Mucosa of descending colon (tissue), 3 donors: ENCODE measurements at regions not wholly inside any gene's neighbourhood (a gene's known extent, or its start where the extent isn't known, plus 50 kb on each side); places are given as distances from the start of the nearest gene placed in this dataset.

Experiments
- ATAC-seq: fragments of 200-7000 bp; cut with Tn5 transposase; one replicate; pipeline ENCODE4 v1.9.1; 2020; ENCODE audit warnings: mild to moderate bottlenecking, moderate library complexity
- DNase-seq, 3 donors: peaks; one replicate each; pipeline ENCODE4 v3.0.0-alpha.2; 2020
- H3K36me3 ChIP-seq: fragments of 200-600 bp; one replicate; pipeline ENCODE4 v1.8.0; 2021; ENCODE audit warnings: low read depth, mild to moderate bottlenecking
- H3K4me1 ChIP-seq: fragments of 200-600 bp; one replicate; pipeline ENCODE4 v1.8.0; 2021; ENCODE audit warnings: low read depth, mild to moderate bottlenecking
- H3K4me3 ChIP-seq: fragments of 200-600 bp; one replicate; pipeline ENCODE4 v1.8.0; 2021; ENCODE audit warnings: mild to moderate bottlenecking
- H3K9me3 ChIP-seq: fragments of 200-600 bp; one replicate; pipeline ENCODE4 v1.8.0; 2021; ENCODE audit warnings: mild to moderate bottlenecking
- CTCF ChIP-seq: fragments of 200-600 bp; IDR thresholded peaks from one replicate; pipeline ENCODE4 v1.8.0; 2022; ENCODE audit warnings: antibody characterized with exemption, mild to moderate bottlenecking
- intact Hi-C, 2 donors: fragments of 100-400 bp; cut with DNase I in 1 of 2; cut with micrococcal nuclease in 1 of 2; formaldehyde crosslinking; loops; one replicate each; pipeline versions ENCODE4 v1.11.0 to v1.11.1; 2022; cut with DNase I, micrococcal nuclease
- donor health status: DM: no; HTN: no; CAD: no; lungs with moderate emphysema.
- donor health status: DM: no; HTN: no; CAD: no.
- donor health status: DM: no; HTN: yes; CAD: no.

DNA sequence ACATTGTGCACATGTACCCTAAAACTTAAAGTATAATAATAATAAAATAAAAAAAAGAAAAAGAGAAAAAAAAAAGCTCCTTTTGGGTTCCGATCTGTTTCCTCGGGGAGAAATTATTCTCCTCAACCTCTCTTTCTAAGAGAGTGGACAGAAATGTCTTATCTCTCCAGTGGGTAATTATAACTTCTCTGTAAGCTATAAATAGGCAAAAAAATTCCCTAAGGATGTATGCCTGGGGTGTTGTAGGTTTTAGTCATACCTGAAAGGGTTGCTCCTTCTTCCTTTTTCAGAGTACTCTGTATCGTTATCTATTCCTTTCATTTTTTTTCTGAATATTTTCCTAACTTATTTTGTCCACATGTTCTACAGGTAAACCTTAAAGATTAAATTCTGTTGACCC lies 169.7 kb upstream of the PTPRK start:
- ATAC-seq (no peak), DNase-seq (no peak)
- H3K36me3 ChIP-seq = no peaks in the 10 kb centered on the region
- H3K9me3 ChIP-seq = no peaks in the 10 kb centered on the region
- no peaks in the 10 kb centered on the region for H3K4me1 ChIP-seq
- intact Hi-C loops = no loop called here
- no peak overlapping the region for H3K4me3 ChIP-seq
- no peak for TF ChIP-seq CTCF

DNA sequence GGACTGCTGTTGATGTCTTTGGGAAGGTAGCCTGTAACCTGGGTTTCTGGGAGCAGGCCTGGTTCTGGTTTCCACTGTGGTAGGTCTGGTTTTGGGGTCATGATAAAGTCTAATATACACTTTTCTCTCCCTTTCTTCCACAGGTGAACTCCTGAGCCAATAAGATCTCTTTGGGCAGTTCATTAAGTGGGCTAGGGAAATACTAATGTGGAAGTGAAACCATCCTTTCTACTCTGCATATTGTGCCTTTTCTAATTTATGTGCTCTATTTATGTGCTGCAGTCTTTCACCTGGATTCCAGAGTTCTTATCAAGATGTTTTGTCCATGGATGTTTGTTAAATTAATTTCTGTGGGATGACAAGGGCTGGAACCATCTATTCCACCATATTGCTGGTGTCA lies 165.7 kb upstream of the PTPRK start:
- H3K4me1 ChIP-seq = no peaks in the 10 kb centered on the region
- ATAC-seq (no peak), DNase-seq (no peak)
- intact Hi-C loops = no loop called here
- H3K4me3 ChIP-seq = no peak overlapping the region
- no peaks in the 10 kb centered on the region for H3K9me3 ChIP-seq
- no peaks in the 10 kb centered on the region for H3K36me3 ChIP-seq
- no peak for TF ChIP-seq CTCF

DNA sequence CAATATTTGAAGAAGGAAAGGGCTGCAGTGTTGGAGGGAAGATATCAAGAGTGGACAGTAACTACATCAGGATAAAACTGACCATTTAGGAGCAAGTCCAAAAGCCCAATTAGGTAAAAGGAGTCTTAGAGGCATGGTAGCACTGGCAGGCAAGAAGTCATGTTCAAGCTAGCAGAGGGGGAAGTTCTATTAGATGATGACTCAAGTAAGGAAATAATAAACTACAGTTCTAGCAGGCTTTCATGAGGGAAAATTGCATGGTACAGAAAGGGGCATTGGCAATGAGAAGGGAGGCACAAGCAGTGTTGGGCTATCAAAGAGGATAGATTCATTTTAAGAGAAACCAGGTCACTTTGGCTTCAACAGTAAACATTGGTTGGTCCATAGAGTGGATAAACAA lies 156.1 kb upstream of the PTPRK start:
- ATAC-seq = no peak
- Histone ChIP-seq H3K4me1 (no peaks in the 10 kb centered on the region), H3K9me3 (no peaks in the 10 kb centered on the region), H3K36me3 (no peaks in the 10 kb centered on the region), H3K4me3 (no peak overlapping the region)
- intact Hi-C loops = no loop called here
- TF ChIP-seq CTCF = no peak
- no peak for DNase-seq

DNA sequence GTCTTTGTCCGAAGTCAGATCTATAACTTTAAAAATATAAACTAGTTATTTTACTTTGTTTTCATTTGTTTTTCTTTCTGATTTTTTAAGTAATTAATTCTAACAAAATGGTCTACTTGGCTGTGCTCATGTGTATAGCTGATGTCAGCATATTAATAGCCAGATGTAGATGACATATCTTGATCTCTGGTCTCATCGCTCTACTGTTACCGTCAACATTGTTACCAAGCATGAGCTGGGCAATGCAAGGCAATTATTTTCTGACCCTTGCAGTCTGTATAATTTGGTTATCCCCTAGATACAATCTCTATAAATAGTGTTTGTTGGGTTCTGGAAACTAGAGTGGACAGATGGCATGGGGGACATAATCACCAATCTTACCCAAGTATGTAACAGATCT lies 151.6 kb upstream of the PTPRK start:
- no peaks in the 10 kb centered on the region for H3K36me3 ChIP-seq
- no peak for TF ChIP-seq CTCF
- intact Hi-C loops = no loop called here
- no peak overlapping the region for H3K4me3 ChIP-seq
- H3K4me1 ChIP-seq = no peaks in the 10 kb centered on the region
- DNase-seq = no peak
- no peak for ATAC-seq
- no peaks in the 10 kb centered on the region for H3K9me3 ChIP-seq

DNA sequence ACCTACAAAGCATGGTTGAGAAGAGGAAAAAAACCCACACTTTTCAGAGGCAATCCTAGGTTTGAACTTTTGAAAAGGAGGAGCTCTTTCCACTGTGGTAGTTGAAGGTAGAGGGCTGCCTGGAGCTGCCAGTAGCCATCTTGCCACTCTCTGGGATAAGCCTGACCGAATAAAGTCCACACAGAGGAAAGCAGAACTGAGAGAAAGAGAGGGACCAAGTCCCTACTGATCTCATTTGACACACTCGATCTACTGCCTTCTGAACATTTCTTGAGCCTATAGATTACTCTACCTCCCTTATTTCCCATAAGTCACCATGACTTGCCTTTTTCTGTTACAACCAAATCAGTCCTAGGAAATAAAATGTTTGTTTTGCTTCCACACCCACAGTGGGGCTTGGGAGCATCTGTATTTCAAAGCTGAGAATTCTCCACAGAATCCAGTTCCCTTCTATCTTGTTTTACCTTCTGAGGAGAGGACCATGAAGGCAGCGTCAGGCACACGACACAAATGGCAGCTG lies 147.0 kb upstream of the PTPRK start:
- Histone ChIP-seq H3K9me3 (no peaks in the 10 kb centered on the region), H3K4me1 (no peaks in the 10 kb centered on the region), H3K36me3 (no peaks in the 10 kb centered on the region), H3K4me3 (no peak overlapping the region)
- no peak for TF ChIP-seq CTCF
- intact Hi-C loops = no loop called here
- ATAC-seq (no peak), DNase-seq (no peak)

DNA sequence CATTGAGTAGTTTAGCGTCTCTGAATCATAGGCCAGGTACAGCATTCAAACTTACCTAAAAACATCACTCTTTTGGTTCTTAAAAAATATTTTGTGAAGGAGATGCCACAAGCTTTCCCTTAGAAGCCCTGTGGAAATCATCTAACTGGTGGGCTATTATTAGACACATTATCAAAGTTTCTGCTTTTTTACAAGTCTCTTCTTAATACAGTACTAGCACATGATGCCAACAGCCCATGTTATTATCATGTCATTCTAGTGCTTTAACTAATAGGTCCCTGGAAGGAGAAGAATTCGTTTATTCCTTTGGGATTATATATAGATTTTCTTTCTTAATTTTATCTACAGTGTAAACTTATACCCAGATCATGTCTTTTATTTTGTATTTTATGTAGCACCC lies 146.0 kb upstream of the PTPRK start:
- DNase-seq = no peak
- Histone ChIP-seq H3K36me3 (no peaks in the 10 kb centered on the region), H3K4me1 (no peaks in the 10 kb centered on the region)

More for the DNA sequence above, 146.0 kb upstream of the PTPRK start:
- Histone ChIP-seq H3K4me3 (no peak overlapping the region), H3K9me3 (no peaks in the 10 kb centered on the region)
- intact Hi-C loops = no loop called here
- no peak for ATAC-seq
- no peak for TF ChIP-seq CTCF
